Superior temporal gyrus (tissue), 1 donor: ENCODE measurements at regions not wholly inside any gene's neighbourhood (a gene's known extent, or its start where the extent isn't known, plus 50 kb on each side); places are given as distances from the start of the nearest gene placed in this dataset.

ENCODE experiments used
- DNase-seq: peaks from one replicate; pipeline ENCODE4 v3.0.0-alpha.2; 2016; ENCODE audit errors: extremely low spot score

- DNase-seq: no peak
Observed at GRCh38 chr4:132859929-132860328, 289.2 kb upstream of the PCDH10 start.

GRCh38 chr4:132860976-132861375 lies 288.1 kb upstream of the PCDH10 start:
- DNase-seq: no peak

GRCh38 chr4:132863619-132864018 lies 285.5 kb upstream of the PCDH10 start:
- DNase-seq: no peak

GRCh38 chr4:132865458-132865857 lies 283.6 kb upstream of the PCDH10 start:
- no peak for DNase-seq

- DNase-seq: no peak
Observed at GRCh38 chr4:132865922-132866321, 283.2 kb upstream of the PCDH10 start.

- DNase-seq: no peak
Observed at GRCh38 chr4:132866616-132867015, 282.5 kb upstream of the PCDH10 start.

- no peak for DNase-seq
Observed at GRCh38 chr4:132893787-132894186, 255.3 kb upstream of the PCDH10 start.

GRCh38 chr4:132901224-132901623 lies 247.9 kb upstream of the PCDH10 start:
- no peak for DNase-seq

- no peak for DNase-seq
Observed at GRCh38 chr4:132910229-132910748, 238.8 kb upstream of the PCDH10 start.

GRCh38 chr4:132918096-132918495 lies 231.0 kb upstream of the PCDH10 start:
- no peak for DNase-seq

GRCh38 chr4:132923516-132923915 lies 225.6 kb upstream of the PCDH10 start:
- DNase-seq: no peak

GRCh38 chr4:132934911-132935310 lies 214.2 kb upstream of the PCDH10 start:
- DNase-seq: no peak

GRCh38 chr4:132955146-132955545 lies 193.9 kb upstream of the PCDH10 start:
- DNase-seq: peak; percentile 92

GRCh38 chr4:132956962-132957361 lies 192.1 kb upstream of the PCDH10 start:
- peak; percentile 92 for DNase-seq

GRCh38 chr4:132958457-132959263 lies 190.4 kb upstream of the PCDH10 start:
- DNase-seq: no peak

GRCh38 chr4:132981611-132982010 lies 167.5 kb upstream of the PCDH10 start:
- no peak for DNase-seq

GRCh38 chr4:132982151-132982550 lies 166.9 kb upstream of the PCDH10 start:
- no peak for DNase-seq

GRCh38 chr4:132991111-132991510 lies 158.0 kb upstream of the PCDH10 start:
- DNase-seq: no peak

GRCh38 chr4:132992686-132993085 lies 156.4 kb upstream of the PCDH10 start:
- DNase-seq: peak; percentile 71

- no peak for DNase-seq
Observed at GRCh38 chr4:132998585-132999230, 150.4 kb upstream of the PCDH10 start.

- DNase-seq: no peak
Observed at GRCh38 chr4:133000012-133000411, 149.1 kb upstream of the PCDH10 start.

GRCh38 chr4:133003169-133003568 lies 145.9 kb upstream of the PCDH10 start:
- no peak for DNase-seq
